MM.1S (cell line): ENCODE measurements at regions not wholly inside any gene's neighbourhood (a gene's known extent, or its start where the extent isn't known, plus 50 kb on each side); places are given as distances from the start of the nearest gene placed in this dataset.

ENCODE experiments used
- DNase-seq: peaks from one replicate; pipeline ENCODE4 v3.0.0-alpha.2; 2015
- H2AFZ ChIP-seq: fragments of 300-600 bp; sonication (generic); 2 replicates; pipeline ENCODE4 v1.6.0; 2016; ENCODE audit warnings: antibody characterized with exemption, low read length
- H3F3A ChIP-seq: fragments of 300-600 bp; sonication (generic); 2 replicates; pipeline ENCODE4 v1.6.1; 2016; ENCODE audit warnings: mild to moderate bottlenecking, antibody characterized with exemption, low read length, moderate library complexity, mixed read lengths; ENCODE audit not compliant: insufficient read depth
- H3K27ac ChIP-seq: fragments of 300-600 bp; sonication (generic); 2 replicates; pipeline ENCODE4 v1.5.1; 2016; ENCODE audit warnings: mild to moderate bottlenecking, low read length
- H3K27me3 ChIP-seq: fragments of 300-600 bp; sonication (generic); replicated peaks from 2 replicates; pipeline ENCODE4 v1.6.0; 2016; ENCODE audit warnings: low read length; ENCODE audit not compliant: insufficient read depth
- H3K36me3 ChIP-seq: fragments of 300-600 bp; sonication (generic); replicated peaks from 2 replicates; pipeline ENCODE4 v1.6.1; 2016; ENCODE audit warnings: mild to moderate bottlenecking, low read length, mixed read lengths; ENCODE audit not compliant: insufficient read depth
- H3K4me1 ChIP-seq: fragments of 300-600 bp; sonication (generic); 2 replicates; pipeline ENCODE4 v1.6.1; 2016; ENCODE audit warnings: low read length, mixed read lengths
- H3K4me2 ChIP-seq: fragments of 300-600 bp; sonication (generic); 2 replicates; pipeline ENCODE4 v1.6.0; 2016; ENCODE audit warnings: low read depth, low read length
- H3K4me3 ChIP-seq: fragments of 300-600 bp; sonication (generic); 2 replicates; pipeline ENCODE4 v1.5.1; 2016; ENCODE audit warnings: low read length, mixed read lengths
- H3K79me2 ChIP-seq: fragments of 300-600 bp; sonication (generic); 2 replicates; pipeline ENCODE4 v1.6.1; 2016; ENCODE audit warnings: mixed run types, low read length, mixed read lengths
- H3K9ac ChIP-seq: fragments of 300-600 bp; sonication (generic); 2 replicates; pipeline ENCODE4 v1.6.1; 2016; ENCODE audit warnings: low read length, mixed read lengths
- H3K9me2 ChIP-seq: fragments of 300-600 bp; sonication (generic); replicated peaks from 2 replicates; pipeline ENCODE4 v1.6.1; 2016; ENCODE audit warnings: mild to moderate bottlenecking, low read length, mixed read lengths; ENCODE audit not compliant: insufficient read depth
- H3K9me3 ChIP-seq: fragments of 300-600 bp; sonication (generic); replicated peaks from 2 replicates; pipeline ENCODE4 v1.6.1; 2016; ENCODE audit warnings: mild to moderate bottlenecking, low read length, mixed read lengths; ENCODE audit not compliant: insufficient read depth
- H4K20me1 ChIP-seq: fragments of 300-600 bp; sonication (generic); 2 replicates; pipeline ENCODE4 v1.6.1; 2016; ENCODE audit warnings: mild to moderate bottlenecking, low read length, moderate library complexity, mixed read lengths; ENCODE audit not compliant: insufficient read depth
- EZH2 ChIP-seq: fragments of 300-600 bp; sonication (generic); optimal IDR thresholded peaks from 2 replicates; pipeline ENCODE3; 2017; ENCODE audit warnings: low read depth, mild to moderate bottlenecking, antibody characterized with exemption, low read length, mixed read lengths
- EZH2phosphoT487 ChIP-seq: fragments of 300-600 bp; sonication (generic); IDR thresholded peaks from 2 replicates; pipeline ENCODE4 v1.6.1; 2018; ENCODE audit warnings: antibody characterized with exemption, low read length
- TF ChIP-seq, protein P1 (sequence below): fragments of 300-600 bp; sonication (generic); IDR thresholded peaks from 2 replicates; pipeline ENCODE4 v1.5.1; 2016; ENCODE audit warnings: antibody characterized with exemption, low read length, mixed read lengths

DNA sequence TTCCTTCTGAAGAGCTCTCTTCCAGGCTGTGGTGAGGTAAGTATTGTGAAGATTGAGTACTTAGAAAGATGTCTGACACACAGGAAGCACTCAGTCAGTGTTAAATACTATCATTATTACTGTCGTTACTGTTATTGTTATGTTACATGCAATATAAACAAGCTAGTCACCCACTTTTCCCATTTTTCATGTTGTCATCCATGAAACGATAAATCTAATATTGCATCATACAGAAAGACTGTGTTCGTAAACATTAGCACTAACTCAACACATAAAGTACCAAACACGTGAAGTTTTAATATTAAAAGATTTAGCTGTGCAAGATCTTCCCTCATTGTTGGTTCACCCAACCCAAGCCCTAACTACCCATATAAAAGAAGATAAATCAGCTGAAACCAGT lies 109.2 kb upstream of the NRSN1 start:
- Histone ChIP-seq H3K4me2 (no peak overlapping the region), H3K27ac (no peak overlapping the region), H3K4me1 (no peaks in the 10 kb centered on the region), H3F3A (no peaks in the 10 kb centered on the region), H3K36me3 (no peaks in the 10 kb centered on the region), H3K79me2 (no peaks in the 10 kb centered on the region), H3K9ac (no peak overlapping the region), H2AFZ (no peak overlapping the region), H4K20me1 (no peaks in the 10 kb centered on the region), H3K27me3 (no peaks in the 10 kb centered on the region), H3K9me3 (no peaks in the 10 kb centered on the region), H3K9me2 (no peaks in the 10 kb centered on the region), H3K4me3 (no peak overlapping the region)
- no peak for TF ChIP-seq EZH2phosphoT487
- TF ChIP-seq, protein P1, sequence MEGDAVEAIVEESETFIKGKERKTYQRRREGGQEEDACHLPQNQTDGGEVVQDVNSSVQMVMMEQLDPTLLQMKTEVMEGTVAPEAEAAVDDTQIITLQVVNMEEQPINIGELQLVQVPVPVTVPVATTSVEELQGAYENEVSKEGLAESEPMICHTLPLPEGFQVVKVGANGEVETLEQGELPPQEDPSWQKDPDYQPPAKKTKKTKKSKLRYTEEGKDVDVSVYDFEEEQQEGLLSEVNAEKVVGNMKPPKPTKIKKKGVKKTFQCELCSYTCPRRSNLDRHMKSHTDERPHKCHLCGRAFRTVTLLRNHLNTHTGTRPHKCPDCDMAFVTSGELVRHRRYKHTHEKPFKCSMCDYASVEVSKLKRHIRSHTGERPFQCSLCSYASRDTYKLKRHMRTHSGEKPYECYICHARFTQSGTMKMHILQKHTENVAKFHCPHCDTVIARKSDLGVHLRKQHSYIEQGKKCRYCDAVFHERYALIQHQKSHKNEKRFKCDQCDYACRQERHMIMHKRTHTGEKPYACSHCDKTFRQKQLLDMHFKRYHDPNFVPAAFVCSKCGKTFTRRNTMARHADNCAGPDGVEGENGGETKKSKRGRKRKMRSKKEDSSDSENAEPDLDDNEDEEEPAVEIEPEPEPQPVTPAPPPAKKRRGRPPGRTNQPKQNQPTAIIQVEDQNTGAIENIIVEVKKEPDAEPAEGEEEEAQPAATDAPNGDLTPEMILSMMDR: no peak
- no peak for TF ChIP-seq EZH2
- DNase-seq: no peak

DNA sequence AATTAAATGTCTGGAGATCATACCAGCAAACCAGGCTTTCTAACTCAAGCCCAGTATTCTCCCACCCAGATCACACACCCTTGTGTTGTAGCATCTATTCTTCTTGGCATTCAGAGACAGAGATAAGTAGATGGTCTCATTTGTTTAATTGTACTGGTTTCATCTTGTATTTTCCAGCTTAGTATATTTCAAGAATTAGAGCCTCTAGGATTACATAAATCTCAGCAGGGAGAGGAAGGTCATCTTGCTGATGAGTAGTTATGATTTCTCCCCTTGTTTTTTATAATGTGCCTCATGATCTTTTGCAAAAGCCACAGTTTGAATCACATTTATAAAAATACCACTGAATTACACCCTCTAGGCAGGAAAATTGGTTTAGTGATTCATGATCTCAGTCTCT lies 106.6 kb upstream of the NRSN1 start:
- no peaks in the 10 kb centered on the region for H3K27me3 ChIP-seq
- H3F3A ChIP-seq: no peaks in the 10 kb centered on the region
- no peaks in the 10 kb centered on the region for H3K79me2 ChIP-seq
- no peaks in the 10 kb centered on the region for H4K20me1 ChIP-seq
- H3K9me3 ChIP-seq: no peaks in the 10 kb centered on the region
- TF ChIP-seq, protein P1: no peak
- TF ChIP-seq EZH2phosphoT487: no peak
- TF ChIP-seq EZH2: no peak
- H3K4me2 ChIP-seq: no peak overlapping the region
- H3K36me3 ChIP-seq: no peaks in the 10 kb centered on the region
- H3K4me1 ChIP-seq: no peaks in the 10 kb centered on the region
- no peak overlapping the region for H3K4me3 ChIP-seq
- no peak overlapping the region for H2AFZ ChIP-seq
- DNase-seq: no peak
- H3K27ac ChIP-seq: no peak overlapping the region
- no peaks in the 10 kb centered on the region for H3K9me2 ChIP-seq
- H3K9ac ChIP-seq: no peak overlapping the region

- Histone ChIP-seq H3K79me2 (no peaks in the 10 kb centered on the region), H3K4me1 (no peaks in the 10 kb centered on the region), H3F3A (no peaks in the 10 kb centered on the region), H3K4me2 (no peak overlapping the region), H3K9ac (no peak overlapping the region), H3K9me2 (no peaks in the 10 kb centered on the region), H3K27me3 (no peaks in the 10 kb centered on the region), H3K36me3 (no peaks in the 10 kb centered on the region), H2AFZ (no peak overlapping the region), H4K20me1 (no peaks in the 10 kb centered on the region), H3K4me3 (no peak overlapping the region), H3K9me3 (no peaks in the 10 kb centered on the region), H3K27ac (no peak overlapping the region)
- DNase-seq: no peak
- TF ChIP-seq EZH2 (no peak), EZH2phosphoT487 (no peak)
- TF ChIP-seq, protein P1: no peak
Measured at GRCh38 chr6:24019830-24020229, 106.2 kb upstream of the NRSN1 start.
